GM23248 (cell line): ENCODE measurements at regions not wholly inside any gene's neighbourhood (a gene's known extent, or its start where the extent isn't known, plus 50 kb on each side); places are given as distances from the start of the nearest gene placed in this dataset.
"Not testable (repeated sequence)": the region's sequence is repeated elsewhere in the genome, so short reads cannot be mapped to it uniquely, and the experiment has no call there.

Experiments
- DNase-seq: peaks from one replicate; pipeline ENCODE4 v3.0.0-alpha.2; 2015
- H2AFZ ChIP-seq: fragments of 200-600 bp; sonication (generic); 2 replicates; pipeline ENCODE4 v1.6.1; 2016; ENCODE audit warnings: antibody characterized with exemption
- H3F3A ChIP-seq: fragments of 200-600 bp; sonication (generic); 2 replicates; pipeline ENCODE4 v1.6.1; 2016; ENCODE audit warnings: mild to moderate bottlenecking, antibody characterized with exemption, mixed run types; ENCODE audit not compliant: insufficient read depth
- H3K27ac ChIP-seq: fragments of 200-600 bp; sonication (generic); 2 replicates; pipeline ENCODE4 v1.5.1; 2016; ENCODE audit warnings: mild to moderate bottlenecking
- H3K27me3 ChIP-seq: fragments of 200-600 bp; sonication (generic); replicated peaks from 2 replicates; pipeline ENCODE4 v1.6.1; 2016; ENCODE audit warnings: mild to moderate bottlenecking; ENCODE audit not compliant: insufficient read depth
- H3K36me3 ChIP-seq: fragments of 200-600 bp; sonication (generic); 2 replicates; pipeline ENCODE4 v1.6.1; 2016; ENCODE audit warnings: low read depth, mild to moderate bottlenecking
- H3K4me1 ChIP-seq: fragments of 200-600 bp; sonication (generic); 2 replicates; pipeline ENCODE4 v1.6.1; 2016; ENCODE audit warnings: mild to moderate bottlenecking; ENCODE audit not compliant: insufficient read depth
- H3K4me2 ChIP-seq: fragments of 200-600 bp; sonication (generic); one replicate; pipeline ENCODE4 v1.6.1; 2016; ENCODE audit warnings: mild to moderate bottlenecking; ENCODE audit not compliant: unreplicated experiment
- H3K4me3 ChIP-seq: fragments of 200-600 bp; sonication (generic); 2 replicates; pipeline ENCODE4 v1.5.1; 2016; ENCODE audit warnings: mild to moderate bottlenecking
- H3K79me2 ChIP-seq: fragments of 200-600 bp; sonication (generic); 2 replicates; pipeline ENCODE4 v1.6.1; 2016; ENCODE audit warnings: mild to moderate bottlenecking; ENCODE audit not compliant: insufficient read depth
- H3K9ac ChIP-seq: fragments of 200-600 bp; sonication (generic); 2 replicates; pipeline ENCODE4 v1.6.1; 2016; ENCODE audit warnings: mild to moderate bottlenecking
- H3K9me2 ChIP-seq: fragments of 200-600 bp; sonication (generic); 2 replicates; pipeline ENCODE4 v1.6.1; 2016; ENCODE audit warnings: mixed run types, mild to moderate bottlenecking, moderate library complexity; ENCODE audit not compliant: insufficient read depth
- H3K9me3 ChIP-seq: fragments of 200-600 bp; sonication (generic); one replicate; pipeline ENCODE4 v1.6.1; 2017; ENCODE audit warnings: low read depth
- H4K20me1 ChIP-seq: fragments of 200-600 bp; sonication (generic); 2 replicates; pipeline ENCODE4 v1.6.0; 2016; ENCODE audit not compliant: insufficient read depth
- EZH2 ChIP-seq: fragments of 200-600 bp; sonication (generic); IDR thresholded peaks from 2 replicates; pipeline ENCODE4 v1.6.1; 2018; ENCODE audit warnings: antibody characterized with exemption, mild to moderate bottlenecking; ENCODE audit not compliant: insufficient read depth, poor library complexity, severe bottlenecking
- EZH2phosphoT487 ChIP-seq: fragments of 200-600 bp; sonication (generic); IDR thresholded peaks from 2 replicates; pipeline ENCODE4 v1.6.1; 2018; ENCODE audit warnings: antibody characterized with exemption, moderate library complexity, mild to moderate bottlenecking, low read depth; ENCODE audit not compliant: insufficient read depth
- WGBS, 2 experiments: methylation state at CpG; one replicate each; pipeline ENCODE4 v1.1.6; 2015 to 2017; ENCODE audit warnings: low lambda C conversion rate in 2 of 2, low coverage in 1 of 2; ENCODE audit errors: missing lambda C conversion rate in 2 of 2; 5-methylcytosine and 5-hydroxymethylcytosine counted together
- in situ Hi-C: fragments of 300-500 bp; cut with MboI; formaldehyde crosslinking; loops from 2 replicates; pipeline ENCODE4 v1.15.0; 2020

DNA sequence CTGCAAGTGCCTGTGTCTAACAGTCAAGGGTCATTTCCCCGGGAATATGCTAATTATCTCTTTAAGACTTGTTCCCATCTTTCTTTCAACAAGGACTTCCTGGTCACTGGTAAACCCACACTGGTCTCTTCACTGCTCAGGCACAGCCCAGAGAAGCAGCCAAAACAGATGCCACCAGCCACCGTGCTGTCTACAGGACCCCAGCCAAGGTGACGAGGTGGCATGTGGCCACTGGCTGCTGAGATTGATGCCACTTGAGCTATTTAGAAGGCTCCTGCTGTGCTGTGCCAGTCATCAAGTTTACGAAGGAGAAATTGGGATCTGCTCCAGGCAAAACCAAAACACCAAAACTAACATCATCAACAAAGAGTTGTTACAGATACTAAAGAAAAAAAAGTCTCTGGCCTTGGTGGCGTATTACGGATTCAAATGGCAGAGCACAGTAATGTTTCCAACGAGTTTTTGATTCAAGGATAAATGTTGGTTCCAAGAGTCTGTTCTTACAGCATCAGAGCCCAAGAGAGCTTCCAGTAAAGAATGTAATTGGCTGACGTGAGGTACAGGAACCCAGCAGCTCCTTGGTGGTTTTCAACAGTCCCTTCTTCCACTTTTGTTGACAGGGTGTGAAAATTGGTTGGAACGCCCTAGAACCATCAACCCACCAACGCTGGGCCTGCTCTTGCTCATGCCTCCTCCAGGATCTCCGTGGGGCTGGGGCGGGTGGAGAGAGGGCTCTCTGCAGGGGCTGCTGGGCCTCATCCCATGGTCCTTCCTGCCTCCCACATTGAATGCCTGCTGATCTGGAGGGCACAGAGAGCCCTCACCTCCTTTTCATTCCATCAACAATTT, 63.7 kb upstream of the ZCCHC2 start:
- DNase-seq = no peak
- Histone ChIP-seq H3K9ac (no peak overlapping the region), H3K27me3 (no peaks in the 10 kb centered on the region), H3K9me2 (no peaks in the 10 kb centered on the region), H2AFZ (no peak overlapping the region), H3K79me2 (no peaks in the 10 kb centered on the region), H3K27ac (no peak overlapping the region), H3K4me3 (no peak overlapping the region), H3K36me3 (no peaks in the 10 kb centered on the region), H3F3A (no peaks in the 10 kb centered on the region), H4K20me1 (no peaks in the 10 kb centered on the region), H3K4me1 (peaks cover 7% of the 10 kb centered on the region; the same call in 1 of the 2 replicates), H3K9me3 (no peaks in the 10 kb centered on the region), H3K4me2 (no peak overlapping the region)
- TF ChIP-seq EZH2phosphoT487 (no peak), EZH2 (no peak)
- WGBS, 2 experiments = 55 to 56% methylated on average over 12 of the region's 12 CpGs
- in situ Hi-C loops = no loop called here

- in situ Hi-C loops = no loop called here
- H3K27ac ChIP-seq = no peak overlapping the region
- no peaks in the 10 kb centered on the region for H3K9me3 ChIP-seq
- no peaks in the 10 kb centered on the region for H4K20me1 ChIP-seq
- no peak overlapping the region for H3K4me2 ChIP-seq
- no peaks in the 10 kb centered on the region for H3F3A ChIP-seq
- WGBS, 2 experiments = 54 to 61% methylated on average over 1 of the region's 1 CpG
- H3K79me2 ChIP-seq = no peaks in the 10 kb centered on the region
- H3K4me1 ChIP-seq = peaks cover 7% of the 10 kb centered on the region; the same call in 1 of the 2 replicates
- DNase-seq = peak; percentile 24
- H3K27me3 ChIP-seq = no peaks in the 10 kb centered on the region
- H3K9ac ChIP-seq = no peak overlapping the region
- TF ChIP-seq EZH2phosphoT487 (no peak), EZH2 (no peak)
- H3K4me3 ChIP-seq = no peak overlapping the region
- H3K36me3 ChIP-seq = no peaks in the 10 kb centered on the region
- no peak overlapping the region for H2AFZ ChIP-seq
- H3K9me2 ChIP-seq = no peaks in the 10 kb centered on the region
Observed at GRCh38 chr18:62460851-62461300, 61.9 kb upstream of the ZCCHC2 start.

DNA sequence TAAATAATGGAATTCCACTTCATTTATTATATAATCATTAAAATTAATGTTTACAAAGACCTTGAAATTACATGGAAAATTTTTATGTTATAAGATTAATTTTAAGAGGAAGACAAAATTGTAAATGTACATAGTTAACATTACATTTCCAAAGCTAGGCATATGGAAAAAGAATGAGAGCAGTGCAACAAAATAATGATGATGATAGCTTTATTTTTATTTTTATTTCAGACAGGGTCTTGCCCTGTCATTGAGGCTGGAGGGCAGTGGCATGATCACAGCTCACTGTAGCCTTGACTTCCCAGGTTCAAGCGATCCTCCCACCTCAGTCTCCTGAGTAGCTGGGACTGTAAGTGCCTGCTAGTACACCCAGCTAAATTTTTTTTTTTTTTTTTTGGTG, 61.2 kb upstream of the ZCCHC2 start:
- no peak for DNase-seq
- H3F3A ChIP-seq = no peaks in the 10 kb centered on the region
- H2AFZ ChIP-seq = no peak overlapping the region
- no peak for TF ChIP-seq EZH2
- no peak for TF ChIP-seq EZH2phosphoT487
- no peaks in the 10 kb centered on the region for H3K79me2 ChIP-seq
- no peaks in the 10 kb centered on the region for H3K36me3 ChIP-seq
- no peaks in the 10 kb centered on the region for H3K9me2 ChIP-seq
- H3K9ac ChIP-seq = no peak overlapping the region
- no peaks in the 10 kb centered on the region for H3K9me3 ChIP-seq
- no peaks in the 10 kb centered on the region for H3K27me3 ChIP-seq
- H3K27ac ChIP-seq = no peak overlapping the region
- no peak overlapping the region for H3K4me2 ChIP-seq
- H3K4me3 ChIP-seq = no peak overlapping the region
- peaks cover 7% of the 10 kb centered on the region; the same call in 1 of the 2 replicates for H3K4me1 ChIP-seq
- in situ Hi-C loops = no loop called here
- WGBS, 2 experiments = 91 to 92% methylated on average over 1 of the region's 1 CpG
- no peaks in the 10 kb centered on the region for H4K20me1 ChIP-seq

- Histone ChIP-seq H3K9me2 (no peaks in the 10 kb centered on the region), H3K4me2 (no peak overlapping the region), H3F3A (no peaks in the 10 kb centered on the region), H4K20me1 (no peaks in the 10 kb centered on the region), H3K9me3 (no peaks in the 10 kb centered on the region), H3K4me3 (no peak overlapping the region), H3K27ac (no peak overlapping the region), H3K79me2 (no peaks in the 10 kb centered on the region), H3K36me3 (no peaks in the 10 kb centered on the region), H2AFZ (no peak overlapping the region), H3K9ac (no peak overlapping the region), H3K27me3 (no peaks in the 10 kb centered on the region), H3K4me1 (peaks cover 7% of the 10 kb centered on the region; the same call in 1 of the 2 replicates)
- WGBS, 2 experiments = 93 to 100% methylated on average over 1 of the region's 1 CpG
- TF ChIP-seq EZH2 (no peak), EZH2phosphoT487 (no peak)
- in situ Hi-C loops = no loop called here
- no peak for DNase-seq
Observed at GRCh38 chr18:62464266-62464665, 58.6 kb upstream of the ZCCHC2 start.

DNA sequence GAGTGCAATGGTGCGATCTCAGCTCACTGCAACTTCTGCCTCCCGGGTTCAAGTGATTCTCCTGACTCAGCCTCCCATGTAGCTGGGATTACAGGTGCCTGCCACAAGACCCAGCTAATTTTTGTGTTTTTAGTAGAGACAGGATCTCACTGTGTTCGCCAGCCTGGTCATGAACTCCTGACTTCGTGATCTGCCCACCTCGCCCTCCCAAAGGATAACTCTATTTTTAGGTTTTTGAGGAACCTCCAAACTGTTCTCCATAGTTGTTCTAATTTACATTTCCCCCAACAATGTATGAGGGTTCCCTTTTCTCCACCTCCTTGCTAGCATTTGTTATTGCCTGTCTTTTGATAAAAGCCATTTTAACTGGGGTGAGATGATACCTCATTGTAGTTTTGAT, 53.7 kb upstream of the ZCCHC2 start:
- H3K9ac ChIP-seq, H3K36me3 ChIP-seq, H3K4me1 ChIP-seq, H3K9me3 ChIP-seq, H3K4me2 ChIP-seq, DNase-seq, H3K79me2 ChIP-seq, H2AFZ ChIP-seq, H3K9me2 ChIP-seq, H4K20me1 ChIP-seq, H3F3A ChIP-seq, in situ Hi-C loops, H3K4me3 ChIP-seq, H3K27ac ChIP-seq: not testable (repeated sequence)
- H3K27me3 ChIP-seq = peaks cover 18% of the 10 kb centered on the region
- 75 to 84% methylated on average over 5 of the region's 5 CpGs for WGBS, 2 experiments
